ENCODE measurements at regions not wholly inside any gene's neighbourhood (a gene's known extent, or its start where the extent isn't known, plus 50 kb on each side); places are given as distances from the start of the nearest gene placed in this dataset.

DNA sequence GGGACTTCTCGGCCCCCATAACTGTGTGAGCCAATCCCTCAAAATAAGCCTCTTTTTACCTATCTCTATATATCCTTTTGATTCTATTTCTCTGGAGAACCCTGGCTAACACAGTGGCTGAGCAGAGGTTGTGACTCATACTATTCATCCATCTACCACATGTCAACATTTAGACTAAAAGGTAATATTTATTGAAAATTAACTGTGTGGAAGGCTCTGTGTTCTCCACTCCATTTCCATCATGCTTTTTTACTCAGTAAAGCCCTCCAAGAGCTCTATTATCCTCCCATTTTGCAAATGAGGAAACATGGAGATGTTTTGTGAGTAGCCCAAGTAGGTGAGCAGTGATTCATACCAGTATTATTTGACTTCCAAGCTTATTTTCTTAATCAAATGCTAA, 217.9 kb upstream of the DCBLD2 start:
- DNase-seq (ENCODE audit: low read depth in 2 of 2): no peak

DNA sequence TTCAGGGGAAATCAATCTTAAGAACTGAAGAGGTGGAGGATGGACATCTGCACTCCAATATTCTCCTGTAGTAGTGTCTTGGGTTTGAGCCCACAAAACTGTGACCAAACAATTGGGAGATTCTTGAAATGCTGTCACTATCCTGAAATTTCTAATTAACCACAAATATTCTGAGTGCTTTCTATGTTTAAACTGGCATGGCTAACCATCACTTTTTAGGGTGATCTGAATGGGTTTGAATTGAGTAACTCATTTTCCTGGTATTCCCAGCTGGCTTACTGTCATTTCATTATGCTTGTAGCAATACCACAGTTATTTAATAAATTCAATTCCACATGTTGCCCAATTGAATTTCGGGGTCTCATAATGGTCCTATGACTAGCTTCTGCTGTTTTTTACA, 216.9 kb upstream of the DCBLD2 start:
- peak; percentile 60 to 61 for DNase-seq (ENCODE audit: low read depth in 2 of 2)

DNA sequence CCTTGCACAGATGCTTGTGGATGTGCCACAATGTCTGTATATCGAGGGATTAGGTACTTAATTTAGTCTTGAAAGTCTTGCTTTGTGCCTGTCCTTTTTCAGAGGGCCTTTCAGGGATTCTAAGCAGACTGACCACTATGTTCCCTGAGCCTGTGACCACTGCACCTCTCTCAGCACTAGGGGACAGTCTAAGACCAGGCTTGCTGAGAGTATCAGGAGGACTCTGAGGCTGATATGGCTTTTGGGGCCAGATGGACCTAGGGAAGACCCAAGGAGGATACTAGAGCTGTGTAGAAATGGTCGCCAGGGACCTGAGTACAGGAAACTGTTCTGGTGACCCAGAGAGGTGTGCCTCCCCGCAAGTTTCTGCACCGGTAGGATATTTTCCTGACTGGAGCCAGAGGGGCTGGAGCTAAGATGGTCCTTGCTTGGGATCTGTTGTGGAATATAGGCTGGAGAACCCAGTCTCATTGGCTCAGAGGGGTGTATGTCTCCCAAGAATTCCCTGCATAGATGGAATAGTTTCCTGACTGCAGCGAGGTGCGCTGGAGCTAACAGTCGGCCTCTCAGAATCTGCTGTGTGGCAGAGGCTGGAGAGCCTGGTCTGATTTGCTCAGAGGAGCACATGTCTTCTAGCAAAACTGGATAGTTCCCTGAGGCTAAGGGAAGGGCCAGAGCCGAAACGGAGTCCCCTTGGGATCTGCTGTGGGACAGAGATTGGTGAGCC, 213.2 kb upstream of the DCBLD2 start:
- peak in 1 of 2 experiments; percentile 27 for DNase-seq (ENCODE audit: low read depth in 2 of 2)

DNA sequence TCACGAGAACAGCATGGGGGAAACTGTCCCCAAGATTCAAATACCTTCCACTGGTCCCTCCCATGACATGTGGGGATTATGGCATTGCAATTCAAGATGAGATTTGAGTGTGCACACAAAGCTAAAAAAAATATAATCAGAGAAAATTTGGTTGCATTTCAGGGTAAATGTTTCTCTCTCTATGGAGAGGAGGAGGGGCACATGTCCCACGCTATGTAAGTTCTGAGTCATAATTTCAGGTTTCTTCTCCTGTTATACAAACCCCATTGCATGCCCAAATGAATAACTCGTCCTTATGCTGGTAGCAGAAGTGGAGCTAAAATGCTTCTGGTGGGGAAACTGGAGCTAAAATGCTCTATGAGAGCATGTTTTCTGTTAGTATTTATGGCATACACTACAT, 209.7 kb upstream of the DCBLD2 start:
- no peak for DNase-seq (ENCODE audit: low read depth in 2 of 2)

DNA sequence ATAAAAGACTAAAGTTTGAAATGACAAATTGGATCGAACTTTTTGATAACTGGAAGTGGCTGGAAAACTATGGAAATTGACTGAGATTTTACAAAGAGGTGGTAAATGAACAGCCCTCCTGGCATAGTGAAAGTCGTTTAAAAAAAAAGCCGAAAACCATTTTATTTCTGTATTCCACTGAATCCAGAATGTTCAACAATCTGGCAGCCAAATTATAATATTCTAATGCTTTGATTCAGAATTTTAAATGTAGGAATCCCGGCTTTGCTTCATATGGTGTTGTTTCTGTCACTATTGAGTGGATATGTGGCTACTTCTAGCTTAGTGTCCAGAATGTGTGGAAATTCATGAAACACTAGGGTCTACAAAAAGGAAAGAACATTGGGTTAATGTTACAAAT, 208.9 kb upstream of the DCBLD2 start:
- no peak for DNase-seq (ENCODE audit: low read depth in 2 of 2)

DNA sequence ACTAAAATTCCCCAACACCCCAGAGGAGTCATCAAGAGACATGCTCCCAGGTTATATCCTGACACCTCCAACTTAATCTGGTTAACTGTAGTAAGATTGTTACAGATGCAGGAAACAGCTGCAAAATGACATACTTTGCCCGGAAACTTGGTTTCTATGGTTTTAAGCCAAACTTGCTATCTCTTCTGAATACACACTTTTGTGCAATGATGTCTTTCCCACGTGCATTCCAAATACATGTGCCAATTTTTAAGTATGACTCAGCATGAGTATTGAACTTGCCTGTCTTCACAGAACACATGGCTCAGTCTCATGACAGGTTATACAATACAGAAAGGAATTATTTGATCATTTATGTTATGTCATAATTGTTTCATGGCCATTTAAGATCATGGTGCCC, 207.0 kb upstream of the DCBLD2 start:
- peak; percentile 90 to 91 for DNase-seq (ENCODE audit: low read depth in 2 of 2)

- no peak for DNase-seq (ENCODE audit: low read depth in 2 of 2)
These were observed 193.1 kb upstream of the DCBLD2 start for GRCh38 chr3:99094606-99095005.

GRCh38 chr3:99087277-99087676, 185.8 kb upstream of the DCBLD2 start:
- peak in 1 of 2 experiments; percentile 1 for DNase-seq (ENCODE audit: low read depth in 2 of 2)

GRCh38 chr3:99084826-99085225, 183.3 kb upstream of the DCBLD2 start:
- peak; percentile 81 to 82 for DNase-seq (ENCODE audit: low read depth in 2 of 2)

GRCh38 chr3:99084156-99084555, 182.7 kb upstream of the DCBLD2 start:
- no peak for DNase-seq (ENCODE audit: low read depth in 2 of 2)

DNA sequence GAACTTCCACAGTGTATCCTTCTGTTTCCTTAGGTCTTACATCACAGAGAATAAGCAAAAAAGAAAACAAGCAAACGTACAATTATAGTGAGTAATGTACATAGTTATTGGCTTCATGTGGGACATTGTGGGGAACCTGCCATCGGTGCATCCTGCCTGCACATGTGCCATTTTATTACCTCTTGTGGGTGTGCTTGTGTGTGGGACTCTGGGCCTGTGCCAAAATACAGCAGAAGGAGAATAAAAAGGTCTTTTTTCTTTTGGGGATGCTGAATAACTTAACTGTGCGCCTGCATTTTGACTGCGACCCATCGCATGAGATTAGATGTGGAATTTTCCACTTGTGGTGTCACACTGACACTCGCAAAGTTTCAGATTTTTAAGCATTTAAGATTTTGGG, 169.6 kb upstream of the DCBLD2 start:
- no peak for DNase-seq (ENCODE audit: low read depth in 2 of 2)

DNA sequence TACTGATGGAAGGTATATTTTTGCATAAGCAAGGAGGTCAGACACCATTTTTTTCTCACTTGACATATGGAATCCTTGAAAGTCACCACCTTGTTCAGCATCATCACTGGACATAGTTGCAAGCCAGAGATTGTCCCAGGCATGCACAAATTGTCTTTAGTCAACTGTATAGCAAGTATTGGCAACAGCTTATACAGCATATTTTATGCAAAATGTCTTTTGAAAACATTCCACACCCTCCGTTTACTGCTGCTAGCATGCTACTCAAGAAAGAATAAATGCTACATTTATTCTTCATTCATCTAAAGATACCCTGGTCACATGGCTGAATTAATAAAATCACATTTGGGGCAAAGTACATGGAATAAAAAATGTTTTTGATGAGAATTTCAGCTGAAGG, 168.5 kb upstream of the DCBLD2 start:
- DNase-seq (ENCODE audit: low read depth in 2 of 2): no peak

DNA sequence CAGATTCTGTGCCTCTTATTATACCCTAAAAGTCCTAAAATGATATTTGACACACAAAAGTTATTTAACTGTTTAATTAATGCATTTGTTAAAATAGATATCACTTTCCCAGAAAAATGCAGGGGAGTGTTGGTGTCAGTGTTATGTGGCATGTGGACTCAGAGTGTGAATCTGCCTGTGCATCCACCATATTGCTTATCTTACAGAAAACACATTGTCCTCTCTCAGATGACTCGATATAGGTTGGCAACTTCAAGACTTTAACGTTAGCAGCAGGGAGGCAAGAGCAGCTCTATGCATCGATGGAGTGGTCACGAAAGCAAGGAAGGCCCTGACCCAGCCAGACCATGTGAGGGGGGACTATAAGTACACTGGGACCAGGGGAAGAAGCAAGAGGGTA, 165.4 kb upstream of the DCBLD2 start:
- no peak for DNase-seq (ENCODE audit: low read depth in 2 of 2)

DNA sequence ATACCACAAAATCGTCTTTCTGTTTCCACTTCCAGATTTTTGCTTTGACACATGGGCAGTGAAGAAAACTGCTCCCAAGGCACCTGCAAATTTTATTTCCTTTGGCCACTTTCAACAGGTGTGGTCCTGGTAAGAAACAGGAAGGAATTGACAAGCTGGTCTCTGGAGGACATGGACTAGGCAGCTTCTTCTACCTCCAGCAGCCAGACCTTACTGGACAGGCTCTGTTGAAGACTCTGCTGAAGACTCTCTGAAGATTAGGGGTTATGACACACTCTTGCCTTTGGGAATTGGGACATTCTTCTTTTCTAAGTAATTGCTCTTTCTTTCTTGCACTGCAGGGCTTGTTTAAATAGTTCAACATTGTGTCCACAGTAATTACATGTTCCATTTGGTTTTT, 147.7 kb upstream of the DCBLD2 start:
- DNase-seq (ENCODE audit: low read depth in 2 of 2): no peak

GRCh38 chr3:99041747-99042146, 140.3 kb upstream of the DCBLD2 start:
- no peak for DNase-seq (ENCODE audit: low read depth in 2 of 2)

GRCh38 chr3:99031778-99032177, 130.3 kb upstream of the DCBLD2 start:
- peak in 1 of 2 experiments; percentile 7 for DNase-seq (ENCODE audit: low read depth in 2 of 2)

- peak; percentile 29 to 33 for DNase-seq (ENCODE audit: low read depth in 2 of 2)
These were observed 122.2 kb upstream of the DCBLD2 start for GRCh38 chr3:99023590-99024192.

GRCh38 chr3:99021466-99021865, 120.0 kb upstream of the DCBLD2 start:
- no peak for DNase-seq (ENCODE audit: low read depth in 2 of 2)

GRCh38 chr3:99016452-99016851, 115.0 kb upstream of the DCBLD2 start:
- no peak for DNase-seq (ENCODE audit: low read depth in 2 of 2)

DNA sequence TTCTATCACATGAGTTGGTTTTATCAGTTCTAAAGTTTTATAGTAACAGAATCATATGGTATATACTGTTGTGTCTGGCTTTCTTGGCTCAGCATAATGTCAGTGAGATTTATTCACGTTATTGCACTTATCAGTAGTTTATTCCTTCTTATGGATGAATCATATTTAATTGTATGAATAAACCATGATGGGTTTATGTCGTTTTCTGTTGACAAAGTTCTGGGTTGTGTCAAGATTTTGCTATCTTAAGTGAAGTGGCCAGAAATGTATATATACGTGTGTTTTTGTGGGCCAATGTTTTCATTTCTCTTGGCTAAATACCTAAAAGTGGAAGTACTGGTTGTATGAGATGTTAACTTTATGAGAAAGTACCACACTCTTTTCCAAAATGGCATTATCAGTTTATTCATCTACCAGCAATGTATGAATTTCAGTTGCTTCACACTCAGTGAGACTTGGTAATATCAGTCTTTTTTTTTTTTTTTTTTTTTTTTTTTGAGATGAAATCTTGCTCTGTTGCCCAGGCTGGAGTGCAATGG, 112.4 kb upstream of the DCBLD2 start:
- DNase-seq (ENCODE audit: low read depth in 2 of 2): no peak

DNA sequence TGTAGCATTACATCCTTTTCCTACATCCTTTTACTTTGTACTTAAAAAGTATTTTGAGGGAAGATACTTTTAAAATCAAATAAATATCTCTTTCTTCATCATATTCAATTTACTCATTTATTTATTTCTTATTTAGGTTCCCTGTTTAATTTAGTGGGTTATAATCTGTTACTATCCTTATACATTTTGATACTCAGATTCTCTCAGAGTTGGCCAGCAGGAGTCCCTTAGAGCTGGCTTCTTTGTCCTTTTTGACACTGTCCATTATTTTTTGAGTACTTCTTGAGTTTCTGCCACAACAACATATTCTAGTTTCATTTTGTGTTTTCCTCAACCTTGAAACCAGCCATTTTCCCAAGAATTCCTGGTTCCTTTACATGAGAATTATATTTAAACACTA, 111.6 kb upstream of the DCBLD2 start:
- DNase-seq (ENCODE audit: low read depth in 2 of 2): no peak

DNA sequence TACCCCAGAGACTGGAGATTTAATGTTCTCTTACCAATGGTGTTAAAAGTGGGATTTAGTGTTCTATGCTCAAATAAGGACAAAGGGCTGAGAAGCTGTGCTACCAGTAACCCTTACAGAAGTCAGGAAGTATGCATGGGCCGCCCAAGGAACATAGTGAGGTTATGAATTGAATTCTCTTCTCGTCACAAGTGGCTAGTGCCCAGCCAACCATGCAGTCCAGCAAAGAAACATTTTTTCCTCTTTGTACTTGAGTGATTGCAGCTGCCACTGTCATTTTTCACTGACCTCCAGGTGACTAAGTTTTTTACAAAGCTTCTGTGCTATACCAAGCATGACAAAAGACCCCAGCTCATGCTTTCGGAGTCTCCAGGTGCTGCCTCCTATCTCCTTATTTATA, 110.6 kb upstream of the DCBLD2 start:
- DNase-seq (ENCODE audit: low read depth in 2 of 2): no peak

- DNase-seq (ENCODE audit: low read depth in 2 of 2): no peak
These were observed 108.4 kb upstream of the DCBLD2 start for GRCh38 chr3:99009851-99010250.

All from fibroblast of skin of left quadriceps (primary cell).